C4-2B (cell line): ENCODE measurements at regions not wholly inside any gene's neighbourhood (a gene's known extent, or its start where the extent isn't known, plus 50 kb on each side); places are given as distances from the start of the nearest gene placed in this dataset.

Experiments used
- H3K27ac ChIP-seq: fragments of 450-650 bp; 2 replicates; pipeline ENCODE4 v1.5.1; 2017
- ZFX ChIP-seq: fragments of 450-650 bp; IDR thresholded peaks from 2 replicates; pipeline ENCODE4 v1.6.1; 2017
- TF ChIP-seq, protein P1 (sequence below): fragments of 450-650 bp; conservative IDR thresholded peaks from 2 replicates; pipeline ENCODE4 v1.5.1; 2017; ENCODE audit warnings: mild to moderate bottlenecking

DNA sequence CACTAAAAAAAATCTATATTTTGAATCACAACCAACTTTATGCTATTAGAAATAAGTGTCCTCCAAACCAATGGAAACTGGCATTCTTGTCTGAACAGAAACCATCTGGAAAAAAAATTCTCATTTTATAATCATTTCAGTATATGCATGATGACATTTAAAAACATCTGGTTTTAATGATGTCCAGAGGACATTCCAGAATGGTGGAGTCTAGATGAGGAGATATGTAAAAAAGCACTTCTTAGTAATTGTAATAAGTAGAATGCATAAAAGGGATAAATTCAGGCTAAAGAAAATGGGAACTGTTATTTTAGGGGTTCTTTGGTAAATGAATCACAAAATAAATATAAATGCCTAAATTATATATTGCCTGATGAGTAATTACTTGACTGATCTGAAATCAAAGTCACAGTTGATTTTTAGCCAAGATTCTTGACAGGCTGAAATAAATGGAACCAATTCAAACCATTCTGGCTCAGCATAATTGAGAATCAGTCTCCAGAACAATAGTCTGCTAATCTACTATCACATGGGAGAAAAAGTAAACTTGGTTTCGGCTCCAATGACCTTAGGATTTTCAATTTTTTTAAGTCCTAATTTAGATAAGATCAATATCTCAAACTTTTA is 636.6 kb downstream of the FAT4 start:
- TF ChIP-seq ZFX, result no peak
- TF ChIP-seq, protein P1, sequence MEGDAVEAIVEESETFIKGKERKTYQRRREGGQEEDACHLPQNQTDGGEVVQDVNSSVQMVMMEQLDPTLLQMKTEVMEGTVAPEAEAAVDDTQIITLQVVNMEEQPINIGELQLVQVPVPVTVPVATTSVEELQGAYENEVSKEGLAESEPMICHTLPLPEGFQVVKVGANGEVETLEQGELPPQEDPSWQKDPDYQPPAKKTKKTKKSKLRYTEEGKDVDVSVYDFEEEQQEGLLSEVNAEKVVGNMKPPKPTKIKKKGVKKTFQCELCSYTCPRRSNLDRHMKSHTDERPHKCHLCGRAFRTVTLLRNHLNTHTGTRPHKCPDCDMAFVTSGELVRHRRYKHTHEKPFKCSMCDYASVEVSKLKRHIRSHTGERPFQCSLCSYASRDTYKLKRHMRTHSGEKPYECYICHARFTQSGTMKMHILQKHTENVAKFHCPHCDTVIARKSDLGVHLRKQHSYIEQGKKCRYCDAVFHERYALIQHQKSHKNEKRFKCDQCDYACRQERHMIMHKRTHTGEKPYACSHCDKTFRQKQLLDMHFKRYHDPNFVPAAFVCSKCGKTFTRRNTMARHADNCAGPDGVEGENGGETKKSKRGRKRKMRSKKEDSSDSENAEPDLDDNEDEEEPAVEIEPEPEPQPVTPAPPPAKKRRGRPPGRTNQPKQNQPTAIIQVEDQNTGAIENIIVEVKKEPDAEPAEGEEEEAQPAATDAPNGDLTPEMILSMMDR, result no peak
- H3K27ac ChIP-seq, result no peak overlapping the region

DNA sequence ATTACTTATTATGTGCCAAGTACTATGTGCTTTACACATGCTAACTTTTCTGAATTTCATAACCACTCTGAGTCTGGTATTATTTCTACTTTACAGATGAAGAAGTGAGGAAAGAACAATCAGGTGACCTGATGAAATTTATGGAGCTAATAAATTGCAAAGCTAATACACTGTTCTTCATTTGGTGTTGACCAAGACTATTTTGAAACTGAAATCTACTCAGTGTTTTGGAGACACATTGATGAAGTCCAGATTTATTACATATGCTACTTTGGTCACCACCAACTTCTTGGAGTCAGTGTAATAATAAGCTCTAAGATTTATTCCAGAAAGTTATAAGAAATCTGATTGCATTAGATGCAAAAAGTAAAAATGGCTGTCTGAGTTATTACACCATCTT is 637.9 kb downstream of the FAT4 start:
- TF ChIP-seq, protein P1, result no peak
- TF ChIP-seq ZFX, result no peak
- H3K27ac ChIP-seq, result no peak overlapping the region

DNA sequence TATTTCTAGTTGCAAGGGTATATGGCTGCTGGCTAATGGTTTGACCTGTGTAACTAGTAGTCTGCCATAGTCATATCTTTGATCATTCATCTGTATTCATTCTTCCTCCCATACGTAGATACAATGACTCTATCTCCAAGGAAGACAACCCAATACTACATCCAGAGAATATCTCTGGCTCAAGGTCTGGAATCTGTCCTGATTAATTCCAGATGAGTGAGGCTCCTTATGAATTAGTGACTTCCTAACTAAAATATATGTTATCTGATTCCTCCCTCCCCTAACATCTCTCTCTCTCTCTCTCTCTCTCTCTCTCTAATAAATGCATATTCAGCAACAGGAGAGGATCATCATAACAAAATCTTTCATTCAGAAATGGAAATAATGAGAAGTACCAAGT is 641.5 kb downstream of the FAT4 start:
- no peak for TF ChIP-seq ZFX
- TF ChIP-seq, protein P1, result no peak
- no peak overlapping the region for H3K27ac ChIP-seq

DNA sequence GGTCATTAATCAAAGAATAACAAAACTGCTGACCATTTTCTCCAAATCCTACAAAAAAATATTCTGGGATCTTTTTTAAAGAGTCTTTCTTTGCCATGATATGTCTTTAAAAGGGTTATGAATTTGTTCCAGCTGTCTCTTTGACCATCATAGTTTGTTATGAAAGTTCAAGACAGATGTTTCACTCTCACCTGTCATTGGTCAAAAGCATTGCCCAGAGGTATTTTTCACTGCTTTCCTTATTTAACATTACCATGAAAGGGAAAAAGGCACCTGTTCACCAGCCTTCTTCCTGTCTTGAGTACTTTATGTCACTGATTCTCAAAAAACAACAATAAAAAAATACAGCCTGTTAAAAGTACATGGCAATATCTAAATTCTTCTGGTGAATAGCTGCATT is 643.8 kb downstream of the FAT4 start:
- no peak overlapping the region for H3K27ac ChIP-seq
- TF ChIP-seq ZFX, result no peak
- TF ChIP-seq, protein P1, result no peak

DNA sequence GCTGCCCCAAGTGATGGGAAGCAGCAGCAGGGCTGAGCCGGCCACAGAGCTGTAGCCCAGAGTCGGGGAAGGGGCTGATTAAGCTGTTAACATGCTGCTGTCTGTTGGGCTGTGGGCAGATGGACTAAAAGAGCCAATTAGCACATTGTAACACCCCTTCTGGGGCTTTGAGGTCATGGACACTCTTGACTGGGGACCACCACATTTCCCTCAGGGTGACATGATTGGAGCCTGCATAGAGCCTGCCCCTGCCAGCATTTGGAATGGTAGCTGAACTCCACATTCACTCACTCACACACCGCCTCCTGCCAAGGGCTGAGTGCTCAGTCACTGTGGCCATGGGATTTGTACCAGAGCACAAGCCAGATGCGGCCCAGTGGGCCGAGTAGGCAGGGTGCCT is 646.9 kb downstream of the FAT4 start:
- H3K27ac ChIP-seq, result no peak overlapping the region
- TF ChIP-seq, protein P1, result no peak
- TF ChIP-seq ZFX, result no peak

DNA sequence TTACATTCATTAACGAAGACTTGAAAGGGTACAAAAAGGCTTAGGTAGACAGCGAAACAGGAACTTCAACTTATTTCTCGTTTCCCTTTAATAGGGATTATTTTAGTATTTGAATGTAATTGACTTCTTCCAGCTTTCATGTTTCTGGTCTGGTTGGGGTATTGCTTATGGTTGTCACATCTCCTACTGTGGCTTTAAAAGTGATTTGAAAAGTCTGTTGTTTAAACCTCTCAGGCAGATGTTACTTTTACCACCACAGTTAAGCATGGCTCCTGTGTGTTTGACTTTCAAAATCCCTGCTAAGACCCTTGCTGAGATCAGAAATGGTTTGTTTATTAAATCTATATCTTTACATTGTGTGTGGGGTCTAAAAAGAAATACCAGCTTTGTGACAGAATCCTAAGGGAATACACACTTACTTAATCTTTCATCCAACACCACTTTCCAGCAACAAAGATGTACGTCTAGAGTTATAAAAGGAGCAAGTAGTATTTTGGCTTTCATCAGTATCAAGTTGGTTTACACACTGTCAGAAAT is 661.2 kb downstream of the FAT4 start:
- TF ChIP-seq, protein P1, result no peak
- TF ChIP-seq ZFX, result no peak
- H3K27ac ChIP-seq, result no peak overlapping the region

DNA sequence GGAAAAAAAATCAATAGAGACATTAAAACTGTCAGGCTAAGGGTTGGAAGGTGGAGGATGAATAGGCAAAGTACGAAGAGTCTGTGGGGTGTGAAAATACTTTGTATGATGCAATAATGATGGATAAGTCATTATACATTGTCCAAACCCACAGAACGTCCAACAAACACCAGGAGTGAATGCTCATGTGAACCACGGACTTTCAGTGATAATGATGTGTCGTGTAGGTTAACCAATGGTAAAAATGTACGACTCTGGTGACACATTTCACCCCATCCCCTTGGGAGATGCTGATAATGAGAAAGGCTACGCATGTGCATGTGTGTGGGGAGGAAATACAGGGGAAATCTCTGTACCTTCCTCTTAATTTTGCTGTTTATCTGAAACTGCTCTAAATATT is 665.2 kb downstream of the FAT4 start:
- no peak for TF ChIP-seq ZFX
- TF ChIP-seq, protein P1, result no peak
- H3K27ac ChIP-seq, result no peak overlapping the region
